ENCODE measurements at regions not wholly inside any gene's neighbourhood (a gene's known extent, or its start where the extent isn't known, plus 50 kb on each side); places are given as distances from the start of the nearest gene placed in this dataset.

DNA sequence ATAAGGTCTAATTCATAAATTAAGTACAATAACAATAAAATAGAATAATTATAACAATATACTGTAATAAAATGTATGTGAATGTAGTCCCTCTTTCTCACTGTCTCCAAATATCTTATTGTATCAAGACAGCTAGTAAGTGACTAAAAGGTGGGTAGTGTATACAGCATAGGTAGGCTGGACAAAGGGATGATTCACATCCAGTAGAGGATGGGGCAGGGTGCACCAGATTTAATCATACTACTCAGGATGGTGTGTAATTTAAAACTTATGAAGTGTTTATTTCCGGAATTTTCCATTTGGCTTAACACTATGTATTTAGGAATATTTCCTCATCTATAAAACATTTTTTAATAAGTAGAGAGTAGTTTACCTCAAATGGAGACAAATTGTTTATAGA lies 876.1 kb upstream of the CADM2 start:
- H3K4me1 ChIP-seq: no peaks in the 10 kb centered on the region
- H3K4me3 ChIP-seq: no peak overlapping the region
- 76 to 98% (median 86%) methylated on average over 1 of the region's 1 CpG for WGBS, 4 donors
- H3K27ac ChIP-seq: no peak overlapping the region
- DNase-seq (no peak), ATAC-seq (no peak)
- H3K36me3 ChIP-seq: no peaks in the 10 kb centered on the region
- H3K27me3 ChIP-seq: no peaks in the 10 kb centered on the region
- peaks cover 0 to 17% (median 0%) of the 10 kb centered on the region in 12 donors for H3K9me3 ChIP-seq
- intact Hi-C loops (cut with DNase I): no loop called here
- no peak for TF ChIP-seq POLR2A (IDR thresholded peaks at IDR 0.05)
- TF ChIP-seq, protein P1, sequence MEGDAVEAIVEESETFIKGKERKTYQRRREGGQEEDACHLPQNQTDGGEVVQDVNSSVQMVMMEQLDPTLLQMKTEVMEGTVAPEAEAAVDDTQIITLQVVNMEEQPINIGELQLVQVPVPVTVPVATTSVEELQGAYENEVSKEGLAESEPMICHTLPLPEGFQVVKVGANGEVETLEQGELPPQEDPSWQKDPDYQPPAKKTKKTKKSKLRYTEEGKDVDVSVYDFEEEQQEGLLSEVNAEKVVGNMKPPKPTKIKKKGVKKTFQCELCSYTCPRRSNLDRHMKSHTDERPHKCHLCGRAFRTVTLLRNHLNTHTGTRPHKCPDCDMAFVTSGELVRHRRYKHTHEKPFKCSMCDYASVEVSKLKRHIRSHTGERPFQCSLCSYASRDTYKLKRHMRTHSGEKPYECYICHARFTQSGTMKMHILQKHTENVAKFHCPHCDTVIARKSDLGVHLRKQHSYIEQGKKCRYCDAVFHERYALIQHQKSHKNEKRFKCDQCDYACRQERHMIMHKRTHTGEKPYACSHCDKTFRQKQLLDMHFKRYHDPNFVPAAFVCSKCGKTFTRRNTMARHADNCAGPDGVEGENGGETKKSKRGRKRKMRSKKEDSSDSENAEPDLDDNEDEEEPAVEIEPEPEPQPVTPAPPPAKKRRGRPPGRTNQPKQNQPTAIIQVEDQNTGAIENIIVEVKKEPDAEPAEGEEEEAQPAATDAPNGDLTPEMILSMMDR (IDR thresholded peaks at IDR 0.05): no peak

DNA sequence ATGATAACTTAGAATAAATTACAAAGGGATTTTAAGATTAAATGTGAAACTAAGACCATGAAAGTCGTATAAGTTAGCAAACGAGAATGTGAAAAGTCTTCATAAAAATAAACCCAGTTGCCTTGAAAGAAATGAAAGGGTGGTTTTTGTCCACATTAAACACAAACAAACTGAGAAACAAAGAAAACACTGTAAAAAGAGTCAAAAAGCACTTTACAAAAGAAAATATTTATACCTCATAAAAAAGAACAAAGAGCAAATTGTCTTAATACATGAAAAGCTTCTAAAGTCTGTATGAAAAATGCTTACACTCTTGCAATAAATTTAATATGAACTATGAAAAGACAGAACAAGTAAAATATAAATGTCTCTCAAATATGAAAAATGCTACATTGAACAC lies 865.9 kb upstream of the CADM2 start:
- Histone ChIP-seq H3K9me3 (peaks cover 0 to 7% (median 0%) of the 10 kb centered on the region in 12 donors), H3K27ac (no peak overlapping the region), H3K36me3 (no peaks in the 10 kb centered on the region), H3K27me3 (no peaks in the 10 kb centered on the region), H3K4me1 (no peaks in the 10 kb centered on the region), H3K4me3 (no peak overlapping the region)
- ATAC-seq: no peak
- intact Hi-C loops (cut with DNase I): loop anchor here in 1 of 10 donors (10.0 kb wide), 1 partner anchor 62 kb away; no protein-coding TSS in a partner anchor
- WGBS, 4 donors: 81 to 87% (median 83%) methylated on average over 2 of the region's 2 CpGs
- DNase-seq: no peak
- TF ChIP-seq POLR2A (IDR thresholded peaks at IDR 0.05): no peak
- TF ChIP-seq, protein P1 (IDR thresholded peaks at IDR 0.05): no peak

DNA sequence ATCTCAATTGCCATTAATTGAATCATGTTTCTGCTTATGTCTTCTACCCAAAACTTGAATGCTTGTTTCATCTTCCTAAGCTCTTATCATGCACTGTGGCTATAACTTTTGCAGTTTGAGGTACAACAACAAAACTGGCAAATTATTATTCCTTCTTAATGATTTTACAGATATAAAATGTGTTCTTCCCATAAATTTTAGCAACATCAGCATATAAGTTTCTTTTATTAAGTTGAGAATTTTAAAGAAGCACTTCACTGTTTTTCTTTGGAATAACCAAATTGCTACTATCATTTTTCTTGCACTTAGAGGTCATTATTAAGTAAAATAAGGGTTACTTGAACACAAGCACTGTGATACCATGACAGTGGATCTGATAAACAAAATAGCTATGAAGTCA lies 862.6 kb upstream of the CADM2 start:
- no peaks in the 10 kb centered on the region for H3K4me1 ChIP-seq
- intact Hi-C loops (cut with DNase I): loop anchor here in 1 of 10 donors (10.0 kb wide), 1 partner anchor 59 kb away; no protein-coding TSS in a partner anchor
- H3K27me3 ChIP-seq: no peaks in the 10 kb centered on the region
- DNase-seq (no peak), ATAC-seq (no peak)
- H3K36me3 ChIP-seq: no peaks in the 10 kb centered on the region
- TF ChIP-seq, protein P1 (IDR thresholded peaks at IDR 0.05): no peak
- no peak for TF ChIP-seq POLR2A (IDR thresholded peaks at IDR 0.05)
- H3K4me3 ChIP-seq: no peak overlapping the region
- H3K27ac ChIP-seq: no peak overlapping the region
- peaks cover 0 to 5% (median 0%) of the 10 kb centered on the region in 12 donors for H3K9me3 ChIP-seq

DNA sequence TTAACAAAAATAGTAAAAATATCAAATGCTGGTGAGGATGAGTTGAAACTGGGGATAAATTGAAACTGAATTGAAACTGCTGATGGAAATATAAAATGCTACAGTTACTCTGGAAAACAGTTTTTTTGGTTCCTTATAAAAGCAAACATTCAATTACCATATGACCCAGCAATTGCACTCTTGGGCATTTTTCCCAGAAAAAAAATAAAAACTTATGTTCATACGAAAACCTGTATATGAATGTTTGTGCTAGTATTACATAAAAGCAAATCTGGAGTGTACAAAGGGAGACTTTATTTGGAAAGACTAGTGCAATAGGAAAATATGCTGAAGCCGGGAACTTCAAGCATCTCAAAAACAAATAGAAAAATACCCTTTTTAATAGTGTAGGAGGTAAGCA lies 857.9 kb upstream of the CADM2 start:
- 60 to 72% (median 66%) methylated on average over 2 of the region's 2 CpGs for WGBS, 4 donors
- Histone ChIP-seq H3K36me3 (no peaks in the 10 kb centered on the region), H3K9me3 (peaks cover 0 to 1% (median 0%) of the 10 kb centered on the region in 12 donors), H3K27ac (no peak overlapping the region), H3K27me3 (no peaks in the 10 kb centered on the region), H3K4me1 (no peaks in the 10 kb centered on the region), H3K4me3 (no peak overlapping the region)
- no peak for DNase-seq
- intact Hi-C loops (cut with DNase I): no loop called here
- TF ChIP-seq POLR2A (IDR thresholded peaks at IDR 0.05): no peak
- TF ChIP-seq, protein P1 (IDR thresholded peaks at IDR 0.05): no peak
- no peak for ATAC-seq
